Kidney (tissue), 13 donors: ENCODE measurements at regions not wholly inside any gene's neighbourhood (a gene's known extent, or its start where the extent isn't known, plus 50 kb on each side); places are given as distances from the start of the nearest gene placed in this dataset.

Experiments used
- DNase-seq, 5 donors: peaks; one replicate each; pipeline ENCODE4 v3.0.0-alpha.2; 2013 to 2020
- FAIRE-seq: peaks from 2 replicates; lab custom pipeline; 2012; peaks lifted over from hg19 to GRCh38; lab: Jason Lieb, UNC
- H3K27ac ChIP-seq, 2 donors: one replicate each; pipeline ENCODE4 v1.7.0; 2013; ENCODE audit warnings: low read depth in 2 of 2, low read length in 2 of 2, inconsistent platforms in 1 of 2
- H3K27me3 ChIP-seq: one replicate; pipeline ENCODE4 v1.7.1; 2013; ENCODE audit warnings: low read length, inconsistent platforms; ENCODE audit not compliant: control insufficient read depth, insufficient read depth
- H3K36me3 ChIP-seq, 3 donors: one replicate each; pipeline versions ENCODE4 v1.7.0 to v1.7.1; 2013; ENCODE audit warnings: low read length in 3 of 3, control low read depth in 1 of 3, inconsistent platforms in 1 of 3; ENCODE audit not compliant: insufficient read depth in 3 of 3, control insufficient read depth in 2 of 3
- H3K4me1 ChIP-seq, 3 donors: one replicate each; pipeline versions ENCODE4 v1.7.0 to v1.7.1; 2013; ENCODE audit warnings: low read length in 3 of 3, inconsistent platforms in 1 of 3, low read depth in 1 of 3; ENCODE audit not compliant: control insufficient read depth in 2 of 3, insufficient read depth in 2 of 3
- H3K4me3 ChIP-seq, 3 donors: one replicate each; pipeline versions ENCODE4 v1.7.0 to v1.8.1; 2013; ENCODE audit warnings: low read length in 3 of 3, control low read depth in 1 of 3, inconsistent platforms in 1 of 3
- H3K9ac ChIP-seq, 3 donors: one replicate each; pipeline versions ENCODE4 v1.7.0 to v1.7.1; 2013; ENCODE audit warnings: low read length in 3 of 3, control low read depth in 1 of 3, inconsistent platforms in 1 of 3
- H3K9me3 ChIP-seq, 3 donors: one replicate each; pipeline versions ENCODE4 v1.7.0 to v1.7.1; 2013; ENCODE audit warnings: low read length in 3 of 3, control low read depth in 1 of 3, inconsistent platforms in 1 of 3; ENCODE audit not compliant: control insufficient read depth in 2 of 3, insufficient read depth in 1 of 3
- CTCF ChIP-seq: IDR thresholded peaks from 3 replicates; pipeline ENCODE4 v1.5.1; 2012; ENCODE audit warnings: mild to moderate bottlenecking, moderate library complexity, borderline replicate concordance; ENCODE audit not compliant: insufficient read depth; ENCODE audit errors: extremely low read depth
- intact Hi-C: fragments of 100-400 bp; cut with DNase I; formaldehyde crosslinking; loops from one replicate; pipeline ENCODE4 v1.11.1; 2022
- donor health status: control.
- donor health status: control.
- donor health status: control.
- donor health status: control.
- donor health status: control.
- donor health status: DM: yes; HTN: yes; CAD: no.
- donor health status: Normal renal cell carcinoma (clear cell type).

GRCh38 chr2:120866483-120867140 is 130.9 kb downstream of the GLI2 start:
- Histone ChIP-seq H3K4me3 (peak overlapping the region in 1 of 3 donors; percentile 44), H3K9ac (no peak overlapping the region)

GRCh38 chr2:120867290-120868241 is 131.9 kb downstream of the GLI2 start:
- Histone ChIP-seq H3K4me1 (peaks cover 0 to 10% (median 3%) of the 10 kb centered on the region in 3 donors), H3K27me3 (no peaks in the 10 kb centered on the region), H3K9me3 (no peaks in the 10 kb centered on the region), H3K36me3 (no peaks in the 10 kb centered on the region), H3K9ac (peak overlapping the region in 1 of 3 donors; percentile 12), H3K27ac (peak overlapping the region in 1 of 2 donors; percentile 62), H3K4me3 (peak overlapping the region in 2 of 3 donors; percentile 36 to 44)
- peak; percentile 83 to 94 (median 89) for DNase-seq
- no peak for FAIRE-seq
- intact Hi-C loops = no loop called here
- no peak for TF ChIP-seq CTCF

More at GRCh38 chr2:120866483-120867140, 130.9 kb downstream of the GLI2 start:
- TF ChIP-seq CTCF = no peak
- no peak for DNase-seq
- Histone ChIP-seq H3K36me3 (no peaks in the 10 kb centered on the region), H3K9me3 (no peaks in the 10 kb centered on the region), H3K4me1 (peaks cover 0 to 10% (median 3%) of the 10 kb centered on the region in 3 donors), H3K27ac (peak overlapping the region in 1 of 2 donors; percentile 54), H3K27me3 (no peaks in the 10 kb centered on the region)
- intact Hi-C loops = no loop called here
- FAIRE-seq = no peak

GRCh38 chr2:120868366-120868765 is 132.7 kb downstream of the GLI2 start:
- TF ChIP-seq CTCF = no peak
- Histone ChIP-seq H3K4me3 (peak overlapping the region in 1 of 3 donors; percentile 44), H3K9ac (peak overlapping the region in 1 of 3 donors; percentile 10), H3K27me3 (no peaks in the 10 kb centered on the region), H3K9me3 (no peaks in the 10 kb centered on the region), H3K27ac (peak overlapping the region in 1 of 2 donors; percentile 6), H3K4me1 (peaks cover 0 to 10% (median 3%) of the 10 kb centered on the region in 3 donors), H3K36me3 (no peaks in the 10 kb centered on the region)
- intact Hi-C loops = no loop called here
- no peak for DNase-seq
- no peak for FAIRE-seq
